DND-41 (cell line): ENCODE measurements at regions not wholly inside any gene's neighbourhood (a gene's known extent, or its start where the extent isn't known, plus 50 kb on each side); places are given as distances from the start of the nearest gene placed in this dataset.

Experiments used
- EZH2 ChIP-seq: IDR thresholded peaks from 3 replicates; pipeline ENCODE4 v1.6.1; 2012; ENCODE audit warnings: borderline replicate concordance, low read depth, mild to moderate bottlenecking, moderate library complexity, low read length, inconsistent platforms; ENCODE audit not compliant: severe bottlenecking
- TF ChIP-seq, protein P1 (sequence below): IDR thresholded peaks from 2 replicates; pipeline ENCODE4 v1.5.1; 2012; ENCODE audit warnings: borderline replicate concordance, low read length, moderate library complexity, mild to moderate bottlenecking; ENCODE audit not compliant: poor library complexity, severe bottlenecking; ENCODE audit errors: extremely low read depth

DNA sequence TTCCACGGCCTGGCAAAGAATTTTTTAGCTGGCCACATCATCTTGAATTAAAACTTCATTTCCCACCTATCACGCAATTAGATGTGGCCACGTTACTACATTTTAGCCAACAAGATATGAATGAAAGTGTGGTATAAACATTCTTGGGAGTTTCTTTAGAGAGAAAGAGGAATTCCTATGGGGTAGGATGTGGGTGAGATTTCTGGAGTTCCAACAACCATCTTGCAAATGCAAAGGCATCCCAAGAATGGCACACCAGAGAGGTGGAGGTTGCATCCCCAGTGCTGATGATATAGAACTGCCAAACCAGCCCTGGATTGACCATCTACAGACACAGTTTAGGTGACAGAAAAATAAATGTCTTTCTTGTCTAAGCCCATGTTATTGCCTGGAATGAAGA, 66.3 kb upstream of the AKAP13 start:
- TF ChIP-seq, protein P1, sequence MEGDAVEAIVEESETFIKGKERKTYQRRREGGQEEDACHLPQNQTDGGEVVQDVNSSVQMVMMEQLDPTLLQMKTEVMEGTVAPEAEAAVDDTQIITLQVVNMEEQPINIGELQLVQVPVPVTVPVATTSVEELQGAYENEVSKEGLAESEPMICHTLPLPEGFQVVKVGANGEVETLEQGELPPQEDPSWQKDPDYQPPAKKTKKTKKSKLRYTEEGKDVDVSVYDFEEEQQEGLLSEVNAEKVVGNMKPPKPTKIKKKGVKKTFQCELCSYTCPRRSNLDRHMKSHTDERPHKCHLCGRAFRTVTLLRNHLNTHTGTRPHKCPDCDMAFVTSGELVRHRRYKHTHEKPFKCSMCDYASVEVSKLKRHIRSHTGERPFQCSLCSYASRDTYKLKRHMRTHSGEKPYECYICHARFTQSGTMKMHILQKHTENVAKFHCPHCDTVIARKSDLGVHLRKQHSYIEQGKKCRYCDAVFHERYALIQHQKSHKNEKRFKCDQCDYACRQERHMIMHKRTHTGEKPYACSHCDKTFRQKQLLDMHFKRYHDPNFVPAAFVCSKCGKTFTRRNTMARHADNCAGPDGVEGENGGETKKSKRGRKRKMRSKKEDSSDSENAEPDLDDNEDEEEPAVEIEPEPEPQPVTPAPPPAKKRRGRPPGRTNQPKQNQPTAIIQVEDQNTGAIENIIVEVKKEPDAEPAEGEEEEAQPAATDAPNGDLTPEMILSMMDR, result no peak
- TF ChIP-seq EZH2, result no peak
